GM12878 (cell line): ENCODE measurements at regions not wholly inside any gene's neighbourhood (a gene's known extent, or its start where the extent isn't known, plus 50 kb on each side); places are given as distances from the start of the nearest gene placed in this dataset.

Source experiments
- CTCF ChIP-seq, 3 experiments: IDR thresholded peaks in 2 of 3; conservative IDR thresholded peaks in 1 of 3; 2 replicates each; pipeline ENCODE4 v1.5.1; 2011; ENCODE audit warnings: low read depth in 3 of 3, low read length in 3 of 3, mild to moderate bottlenecking in 3 of 3, control low read depth in 2 of 3, moderate library complexity in 2 of 3, inconsistent platforms in 1 of 3, mixed read lengths in 1 of 3; ENCODE audit not compliant: control insufficient read depth in 2 of 3, insufficient read depth in 1 of 3; ENCODE audit errors: extremely low read depth in 1 of 3
- JUND ChIP-seq: IDR thresholded peaks from 2 replicates; pipeline ENCODE4 v1.6.1; 2012; ENCODE audit warnings: low read depth, mild to moderate bottlenecking, low read length, improper control_type of control experiment, moderate library complexity

GRCh38 chr1:36729716-36730510, 247.2 kb upstream of the CSF3R start:
- TF ChIP-seq CTCF (IDR thresholded peaks at IDR 0.05 in 2 of 3, conservative IDR thresholded peaks at IDR 0.05 in 1 of 3; ENCODE audit: control insufficient read depth in 2 of 3, extremely low read depth in 1 of 3, insufficient read depth in 1 of 3, low read depth in 3 of 3, low read length in 3 of 3) (no peak), JUND (no peak)
